Mammary epithelial cell (primary cell): ENCODE measurements at regions not wholly inside any gene's neighbourhood (a gene's known extent, or its start where the extent isn't known, plus 50 kb on each side); places are given as distances from the start of the nearest gene placed in this dataset.
"Not testable (repeated sequence)": the region's sequence is repeated elsewhere in the genome, so short reads cannot be mapped to it uniquely, and the experiment has no call there.

Experiments used
- CTCF ChIP-seq, 2 donors: IDR thresholded peaks in 1 of 2; conservative IDR thresholded peaks in 1 of 2; 2 replicates each; pipeline ENCODE4 v1.5.1; 2011 to 2012; ENCODE audit warnings: inconsistent platforms in 2 of 2, low read length in 2 of 2, mild to moderate bottlenecking in 2 of 2, control low read depth in 1 of 2, low read depth in 1 of 2; ENCODE audit not compliant: insufficient read depth in 1 of 2; ENCODE audit errors: extremely low read depth in 1 of 2
- EZH2 ChIP-seq: IDR thresholded peaks from 2 replicates; pipeline ENCODE4 v1.6.1; 2012; ENCODE audit warnings: low read length, inconsistent platforms, borderline replicate concordance

GRCh38 chr15:22160741-22161140, 80.4 kb downstream of the OR4M2 start:
- TF ChIP-seq CTCF (conservative IDR thresholded peaks at IDR 0.05 in 1 of 2, IDR thresholded peaks at IDR 0.05 in 1 of 2; ENCODE audit: extremely low read depth in 1 of 2, insufficient read depth in 1 of 2, low read depth in 1 of 2, low read length in 2 of 2); EZH2: not testable (repeated sequence)
